Left lung (tissue), 4 donors: ENCODE measurements at regions not wholly inside any gene's neighbourhood (a gene's known extent, or its start where the extent isn't known, plus 50 kb on each side); places are given as distances from the start of the nearest gene placed in this dataset.

Experiments
- ATAC-seq: fragments of 200-7000 bp; cut with Tn5 transposase; one replicate; pipeline ENCODE4 v1.9.1; 2020; ENCODE audit warnings: moderate library complexity
- DNase-seq, 4 donors: peaks; one replicate each; pipeline ENCODE4 v3.0.0-alpha.2; 2013 to 2020
- H3K27ac ChIP-seq, 2 donors: fragments of 200-600 bp; sonication (generic) in 1 of 2; one replicate each; pipeline versions ENCODE4 v1.5.0 to v1.8.0; 2020 to 2021
- H3K27me3 ChIP-seq, 2 donors: fragments of 200-600 bp; sonication (generic) in 1 of 2; one replicate each; pipeline versions ENCODE4 v1.5.0 to v1.8.0; 2020 to 2021
- H3K36me3 ChIP-seq, 2 donors: fragments of 200-600 bp; sonication (generic) in 1 of 2; one replicate each; pipeline versions ENCODE4 v1.5.0 to v1.8.0; 2020 to 2021
- H3K4me1 ChIP-seq, 2 donors: fragments of 200-600 bp; one replicate each; pipeline ENCODE4 v1.8.0; 2021
- H3K4me3 ChIP-seq, 2 donors: fragments of 200-600 bp; sonication (generic) in 1 of 2; one replicate each; pipeline versions ENCODE4 v1.5.0 to v1.8.0; 2020 to 2021; ENCODE audit warnings: mild to moderate bottlenecking in 1 of 2
- H3K9me3 ChIP-seq, 2 donors: fragments of 200-600 bp; sonication (generic) in 1 of 2; one replicate each; pipeline versions ENCODE4 v1.5.0 to v1.8.0; 2020 to 2021
- CTCF ChIP-seq, 2 donors: fragments of 200-600 bp; sonication (generic) in 1 of 2; IDR thresholded peaks; one replicate each; pipeline versions ENCODE4 v1.5.0 to v1.8.0; 2021; ENCODE audit warnings: antibody characterized with exemption in 2 of 2
- intact Hi-C, 2 donors: fragments of 100-400 bp; cut with DNase I; formaldehyde crosslinking; loops; one replicate each; pipeline versions ENCODE4 v1.11.2 to v1.14.2; 2022
- donor health status: DM: no; HTN: yes; CAD: no.
- donor health status: DM: no; HTN: no; CAD: no.

- peaks cover 4 to 17% of the 10 kb centered on the region in 2 donors for H3K4me1 ChIP-seq
- H3K27me3 ChIP-seq, result peaks cover 0 to 20% of the 10 kb centered on the region in 2 donors
- intact Hi-C loops, result no loop called here
- TF ChIP-seq CTCF (IDR thresholded peaks at IDR 0.05), result no peak
- no peaks in the 10 kb centered on the region for H3K9me3 ChIP-seq
- peak in 1 of 4 donors; percentile 47 for DNase-seq
- H3K4me3 ChIP-seq, result no peak overlapping the region
- no peak overlapping the region for H3K27ac ChIP-seq
- no peaks in the 10 kb centered on the region for H3K36me3 ChIP-seq
- no peak for ATAC-seq
Observed at GRCh38 chr20:1778338-1778737, 116.9 kb upstream of the SIRPA start.

- Histone ChIP-seq H3K27me3 (peaks cover 0 to 11% of the 10 kb centered on the region in 2 donors), H3K4me3 (peak overlapping the region in 1 of 2 donors; percentile 60), H3K9me3 (no peaks in the 10 kb centered on the region), H3K27ac (no peak overlapping the region), H3K36me3 (no peaks in the 10 kb centered on the region), H3K4me1 (peaks cover 4 to 17% of the 10 kb centered on the region in 2 donors)
- DNase-seq (no peak), ATAC-seq (no peak)
- intact Hi-C loops, result no loop called here
- TF ChIP-seq CTCF (IDR thresholded peaks at IDR 0.05), result no peak
Observed at GRCh38 chr20:1777476-1777820, 117.8 kb upstream of the SIRPA start.

GRCh38 chr20:1776681-1777475 lies 118.3 kb upstream of the SIRPA start:
- peak overlapping the region; percentile 55 to 60 for H3K4me3 ChIP-seq
- peaks cover 0 to 5% of the 10 kb centered on the region in 2 donors for H3K27me3 ChIP-seq
- H3K36me3 ChIP-seq, result no peaks in the 10 kb centered on the region
- peak; percentile 77 to 92 for TF ChIP-seq CTCF (IDR thresholded peaks at IDR 0.05)
- peak; percentile 85 to 94 (median 88) for DNase-seq
- no peak overlapping the region for H3K27ac ChIP-seq
- intact Hi-C loops, result no loop called here
- peak; percentile 99 for ATAC-seq
- no peaks in the 10 kb centered on the region for H3K9me3 ChIP-seq
- H3K4me1 ChIP-seq, result peaks cover 4 to 17% of the 10 kb centered on the region in 2 donors

- Histone ChIP-seq H3K4me3 (no peak overlapping the region), H3K4me1 (peaks cover 4 to 17% of the 10 kb centered on the region in 2 donors), H3K27ac (no peak overlapping the region), H3K9me3 (no peaks in the 10 kb centered on the region), H3K27me3 (no peaks in the 10 kb centered on the region), H3K36me3 (no peaks in the 10 kb centered on the region)
- DNase-seq (no peak), ATAC-seq (no peak)
- intact Hi-C loops, result no loop called here
- no peak for TF ChIP-seq CTCF (IDR thresholded peaks at IDR 0.05)
Observed at GRCh38 chr20:1775117-1775516, 117.5 kb upstream of the SIRPG start.

- H3K9me3 ChIP-seq, result no peaks in the 10 kb centered on the region
- DNase-seq, result no peak
- intact Hi-C loops, result no loop called here
- TF ChIP-seq CTCF (IDR thresholded peaks at IDR 0.05), result no peak
- no peaks in the 10 kb centered on the region for H3K27me3 ChIP-seq
- ATAC-seq, result no peak
- H3K4me3 ChIP-seq, result no peak overlapping the region
- peaks cover 4 to 17% of the 10 kb centered on the region in 2 donors for H3K4me1 ChIP-seq
- H3K36me3 ChIP-seq, result no peaks in the 10 kb centered on the region
- no peak overlapping the region for H3K27ac ChIP-seq
Observed at GRCh38 chr20:1774479-1774878, 116.9 kb upstream of the SIRPG start.
